GM18520 (cell line): ENCODE measurements at regions not wholly inside any gene's neighbourhood (a gene's known extent, or its start where the extent isn't known, plus 50 kb on each side); places are given as distances from the start of the nearest gene placed in this dataset.
"Not testable (repeated sequence)": the region's sequence is repeated elsewhere in the genome, so short reads cannot be mapped to it uniquely, and the experiment has no call there.

Experiments
- ATAC-seq: cut with Tn5 transposase; IDR thresholded peaks from one replicate; pipeline ENCODE4 v1.9.1; 2021; ENCODE audit not compliant: unreplicated experiment

DNA sequence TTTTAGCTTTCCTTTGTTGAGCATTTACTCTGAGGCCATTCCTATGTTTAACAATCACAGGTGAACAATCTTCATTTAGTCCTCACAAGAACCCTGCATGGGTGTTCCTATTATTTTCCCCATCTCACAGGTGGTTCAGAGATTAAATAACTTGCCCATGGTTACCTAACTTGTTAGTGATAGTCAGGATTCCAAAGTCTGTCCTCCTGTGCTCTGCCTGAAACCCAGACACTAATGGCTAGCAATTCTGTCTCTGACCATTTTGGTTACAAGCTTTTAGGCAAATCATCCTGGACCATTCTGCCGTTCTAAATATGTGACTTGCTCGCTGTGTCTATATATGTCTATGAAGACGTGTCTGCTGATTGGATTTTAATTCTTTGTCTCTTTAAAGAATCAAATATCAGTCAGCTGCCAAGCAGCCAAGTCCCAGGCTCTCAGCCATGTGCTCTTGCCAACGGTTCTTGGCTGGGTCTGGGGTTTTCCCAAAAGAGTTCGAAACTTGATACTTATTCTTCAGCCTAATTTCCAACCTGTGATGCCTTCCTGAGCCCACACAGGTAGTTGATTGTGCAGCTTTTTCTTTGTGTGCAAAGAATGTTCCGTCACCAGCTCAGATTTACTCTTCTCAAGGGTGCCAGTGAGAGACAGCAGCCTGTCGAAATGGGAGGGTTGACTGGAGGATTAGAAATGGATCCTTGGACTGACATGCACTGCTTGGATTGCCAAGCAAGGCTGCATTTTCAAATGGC lies 121.7 kb downstream of the NREP start:
- ATAC-seq = no peak

DNA sequence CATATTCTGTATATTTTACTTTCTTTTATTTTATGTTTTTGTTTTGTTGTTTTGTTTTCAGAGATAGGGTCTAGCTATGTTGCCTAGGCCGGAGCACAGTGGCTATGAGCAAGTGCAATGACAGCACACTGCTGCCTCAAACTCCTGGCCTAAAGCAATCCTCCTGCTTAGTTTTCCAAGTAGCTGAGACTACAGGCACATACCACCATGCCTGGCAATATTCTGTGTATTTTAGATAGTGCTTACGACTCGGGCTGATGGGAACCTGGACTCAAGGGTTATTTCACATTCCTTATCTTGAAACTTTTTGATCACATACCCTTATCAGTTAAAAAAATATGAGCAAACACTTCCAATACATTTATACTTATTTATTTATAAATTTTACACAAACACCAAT lies 119.0 kb upstream of the STARD4 start:
- no peak for ATAC-seq

DNA sequence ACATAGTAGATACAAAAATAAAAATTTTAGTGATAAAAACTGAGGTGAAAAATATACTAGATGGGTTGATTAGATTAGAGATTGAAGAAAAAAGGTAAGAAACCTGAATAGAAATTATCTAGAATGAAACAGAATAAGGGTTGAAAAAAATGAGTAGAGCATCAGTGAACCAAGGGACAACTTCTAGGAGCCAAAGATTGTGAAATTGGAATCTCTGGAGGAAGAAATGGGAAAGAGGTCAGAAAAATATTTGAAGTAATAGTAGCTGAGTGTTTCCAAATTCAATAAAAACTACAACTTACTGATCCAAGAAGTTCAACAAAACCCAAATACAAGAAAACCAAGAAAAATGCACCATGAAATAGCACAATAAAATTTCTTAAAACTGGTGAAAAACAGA lies 116.6 kb upstream of the STARD4 start:
- ATAC-seq = no peak

DNA sequence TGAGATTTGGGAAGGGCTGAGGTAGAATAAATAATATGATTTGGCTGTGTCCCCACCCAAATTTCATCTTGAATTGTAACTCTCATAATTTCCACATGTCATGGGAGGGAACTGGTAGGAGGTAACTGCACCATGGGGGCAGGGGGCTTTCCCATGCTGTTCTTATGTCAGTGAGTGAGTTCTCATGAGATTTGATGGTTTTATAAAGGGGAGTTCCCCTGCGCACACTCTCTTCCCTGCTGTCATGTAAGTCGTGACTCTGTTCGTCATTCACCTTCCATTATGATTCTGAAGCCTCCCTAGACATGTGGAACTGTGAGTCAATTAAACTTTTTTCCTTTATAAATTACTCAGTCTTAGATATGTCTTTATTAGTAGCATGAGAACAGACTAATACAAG lies 115.5 kb upstream of the STARD4 start:
- ATAC-seq = no peak

DNA sequence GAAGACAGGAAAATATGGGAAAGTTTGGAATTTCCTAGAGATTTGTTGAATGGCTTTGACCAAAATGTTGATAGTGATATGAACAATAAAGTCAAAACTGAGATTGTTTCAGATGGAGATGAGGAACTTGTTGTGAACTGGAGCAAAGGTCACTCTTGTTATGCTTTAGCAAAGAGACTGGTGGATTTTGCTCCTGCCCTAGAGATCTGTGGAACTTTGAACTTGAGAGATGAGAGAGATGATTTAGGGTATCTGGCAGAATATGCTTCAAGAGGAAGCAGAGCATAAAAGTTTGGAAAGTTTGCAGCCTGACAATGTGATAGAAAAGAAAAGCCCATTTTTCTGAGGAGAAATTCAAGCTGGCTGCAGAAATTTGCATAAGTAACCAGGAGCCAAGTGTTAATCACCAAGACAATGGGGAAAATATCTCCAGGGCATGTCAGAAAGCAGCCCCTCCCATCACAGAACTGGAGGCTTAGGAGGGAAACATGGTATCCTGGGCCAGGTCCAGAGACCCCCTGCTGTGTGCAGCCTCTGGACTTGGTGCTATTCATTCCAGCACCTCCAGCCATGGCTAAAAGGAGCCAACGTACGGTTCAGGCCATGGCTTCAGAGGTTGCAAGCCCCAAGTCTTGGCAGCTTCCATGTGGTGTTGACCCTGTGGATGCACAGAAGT lies 114.3 kb upstream of the STARD4 start:
- no peak for ATAC-seq

DNA sequence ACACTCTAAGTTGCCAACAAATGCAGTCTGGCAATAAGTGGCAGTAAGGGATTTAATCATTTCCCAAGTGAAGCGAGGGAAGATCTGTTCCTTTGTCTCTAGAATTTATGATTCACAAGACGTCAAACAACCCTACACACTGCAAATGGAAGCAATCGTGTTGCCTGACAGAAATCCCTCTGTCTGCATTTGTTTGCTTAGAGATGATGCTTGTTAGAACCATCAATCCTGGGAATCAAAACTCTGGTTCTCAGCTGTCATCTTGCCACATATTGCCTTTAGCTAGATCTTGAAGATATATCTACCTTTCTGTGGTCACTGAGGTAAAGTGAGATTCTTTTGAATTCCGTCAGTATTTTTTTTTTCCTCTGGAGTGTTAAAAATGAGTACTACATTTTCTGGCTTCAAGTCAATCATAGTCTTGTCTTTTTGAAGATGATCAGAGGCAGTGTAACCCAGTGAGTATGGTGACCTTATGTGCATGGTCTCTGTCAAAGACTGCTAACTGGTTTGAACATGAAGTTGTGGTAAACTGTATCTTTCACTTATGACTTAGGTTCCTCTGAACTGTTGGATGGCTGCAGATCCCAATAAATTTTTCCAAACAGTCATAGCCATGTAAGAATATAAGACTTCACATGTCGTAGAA lies 106.4 kb upstream of the STARD4 start:
- ATAC-seq = no peak

DNA sequence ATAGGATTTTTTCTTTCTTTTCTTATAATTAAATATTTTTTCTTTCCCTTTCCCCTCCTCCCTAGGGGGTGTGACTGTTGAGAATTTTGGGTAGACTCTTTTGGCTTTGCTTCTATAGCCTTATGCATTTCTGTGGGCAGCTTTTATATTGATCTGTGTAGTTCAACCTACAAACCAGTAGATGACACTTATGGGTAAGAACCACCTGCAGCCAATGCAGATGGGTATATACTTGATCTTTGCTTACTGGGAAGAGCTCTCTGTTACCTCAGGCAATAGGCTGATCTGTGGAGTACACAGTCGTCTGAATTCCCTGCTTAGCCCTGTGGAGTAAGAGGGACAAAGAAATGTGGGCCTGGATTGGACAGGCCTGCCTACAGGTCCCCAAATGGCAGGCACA lies 102.7 kb upstream of the STARD4 start:
- no peak for ATAC-seq

DNA sequence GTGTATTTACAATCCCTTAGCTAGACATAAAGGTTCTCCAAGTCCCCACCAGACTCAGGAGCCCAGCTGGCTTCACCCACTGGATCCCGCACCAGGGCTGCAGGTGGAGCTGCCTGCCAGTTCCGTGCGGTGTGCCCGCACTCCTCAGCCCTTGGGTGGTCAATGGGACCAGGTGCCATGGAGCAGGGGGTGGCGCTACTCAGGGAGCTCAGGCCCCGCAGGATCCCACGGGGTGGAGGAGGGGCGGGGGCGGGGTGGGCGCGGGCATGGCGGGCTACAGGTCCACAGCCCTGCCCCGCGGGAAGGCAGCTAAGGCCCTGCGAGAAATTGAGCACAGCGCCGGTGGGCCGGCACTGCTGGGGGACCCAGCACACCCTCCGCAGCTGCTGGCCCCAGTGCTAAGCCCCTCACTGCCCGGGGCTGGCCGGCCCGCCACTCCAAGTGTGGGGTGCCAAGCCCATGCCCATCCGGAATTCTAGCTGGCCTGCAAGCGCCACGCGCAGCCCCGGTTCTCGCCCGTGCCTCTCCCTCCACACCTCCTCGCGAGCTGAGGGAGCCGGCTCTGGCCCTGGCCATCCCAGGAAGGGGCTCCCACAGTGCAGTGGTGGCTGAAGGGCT lies 99.8 kb upstream of the STARD4 start:
- not testable (repeated sequence) for ATAC-seq

DNA sequence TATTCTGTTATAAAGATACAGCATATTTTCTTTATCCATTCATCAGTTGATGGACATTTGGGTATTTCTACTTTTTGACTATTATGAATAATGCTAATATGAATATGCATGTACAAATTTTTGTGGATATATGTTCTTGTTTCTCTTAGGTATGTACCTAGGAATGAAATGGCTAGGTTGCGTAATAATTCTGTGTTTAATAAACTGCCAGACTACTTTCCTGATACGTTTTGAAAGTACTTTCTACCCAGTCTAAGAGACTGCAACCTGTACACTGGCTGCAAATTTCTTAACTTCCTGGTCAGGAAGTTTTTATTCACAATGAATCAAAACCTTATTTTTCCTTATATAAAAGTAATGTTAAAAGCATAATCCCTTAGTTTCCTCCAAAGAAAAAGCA lies 93.9 kb upstream of the STARD4 start:
- no peak for ATAC-seq

DNA sequence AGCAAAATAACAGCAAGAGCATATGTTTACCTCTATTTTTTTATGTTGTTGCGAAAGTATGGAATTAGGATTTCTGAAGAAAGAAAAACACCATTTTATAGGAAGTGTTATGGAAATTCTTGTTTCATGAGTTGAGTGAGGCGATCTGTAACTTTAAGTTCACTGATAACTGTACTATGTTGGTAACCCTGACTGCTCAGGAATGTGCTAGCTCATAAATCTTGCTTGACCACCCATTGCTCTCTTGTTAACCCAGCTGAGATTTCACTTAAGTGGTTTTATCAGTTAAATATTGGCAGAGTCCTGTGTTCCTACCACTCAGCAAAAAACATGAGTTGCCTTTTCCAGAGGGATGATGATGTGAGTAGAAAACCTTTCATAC lies 91.1 kb upstream of the STARD4 start:
- no peak for ATAC-seq

DNA sequence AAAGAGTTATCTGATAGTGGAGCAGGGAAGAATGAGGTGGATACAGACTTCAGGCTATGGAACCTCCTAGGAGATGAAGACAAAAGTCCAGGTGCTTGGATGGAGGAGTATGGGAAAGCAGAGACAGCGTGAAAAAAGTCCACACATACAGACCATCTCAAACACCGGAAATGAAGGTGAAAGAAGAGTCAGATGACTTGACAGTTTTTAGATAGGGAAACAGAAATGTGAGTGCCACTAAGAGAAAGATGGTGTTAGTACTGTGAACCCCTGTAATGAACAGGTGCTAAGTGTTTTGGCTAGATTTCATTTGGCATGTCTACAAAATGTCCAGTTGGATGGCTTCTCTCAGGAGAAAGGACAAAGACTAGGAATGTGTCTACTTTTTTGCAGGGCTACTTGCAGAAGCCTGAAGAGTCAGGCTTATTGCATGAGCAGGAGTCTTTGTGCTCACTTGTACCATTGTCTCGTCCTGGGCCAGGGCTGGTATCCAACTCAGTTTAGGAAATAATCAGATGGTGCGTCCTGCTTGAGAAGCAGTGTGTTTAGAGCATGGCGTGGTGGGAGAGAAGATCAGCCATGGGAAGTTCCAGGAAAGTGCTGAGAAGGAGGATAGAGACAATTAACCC lies 90.6 kb upstream of the STARD4 start:
- ATAC-seq = no peak

DNA sequence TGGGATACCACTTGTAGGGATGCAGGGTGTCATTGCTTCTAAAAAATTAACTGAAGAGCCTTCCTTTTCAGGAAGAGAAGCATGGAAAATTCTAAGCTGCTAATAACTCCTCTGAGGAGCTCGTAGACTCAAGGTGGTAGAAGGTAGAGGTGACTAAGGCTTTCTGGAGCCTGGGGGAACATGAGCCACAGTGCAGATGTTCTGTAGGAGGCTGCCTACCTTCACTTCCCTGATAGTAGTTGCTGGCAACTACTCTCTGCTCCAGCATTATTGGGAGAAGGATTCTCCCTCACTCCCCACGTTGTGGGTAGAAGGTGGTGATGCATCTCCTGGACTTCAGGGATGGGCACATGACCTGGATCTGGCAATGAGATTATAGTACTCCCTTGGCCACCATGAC lies 86.7 kb upstream of the STARD4 start:
- ATAC-seq = no peak

DNA sequence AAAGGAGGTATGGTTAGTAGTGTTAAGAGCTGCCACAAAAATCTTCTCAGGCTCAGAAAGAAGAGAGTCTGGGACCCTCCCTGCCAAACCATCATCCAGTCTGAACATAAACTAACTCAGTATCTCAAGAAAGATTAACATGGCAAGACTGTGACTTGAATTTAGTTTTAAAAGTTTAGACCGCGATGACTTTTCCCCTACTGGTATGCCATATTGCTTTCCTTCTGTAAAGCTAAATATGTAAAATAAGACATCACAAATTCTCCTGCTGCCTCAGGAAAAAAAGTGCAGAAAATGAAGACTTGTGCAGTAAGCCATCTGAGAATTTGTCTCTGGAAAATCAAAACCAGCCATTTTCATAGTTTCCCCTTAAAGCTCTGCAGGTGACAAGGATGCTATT lies 85.2 kb upstream of the STARD4 start:
- ATAC-seq = no peak

DNA sequence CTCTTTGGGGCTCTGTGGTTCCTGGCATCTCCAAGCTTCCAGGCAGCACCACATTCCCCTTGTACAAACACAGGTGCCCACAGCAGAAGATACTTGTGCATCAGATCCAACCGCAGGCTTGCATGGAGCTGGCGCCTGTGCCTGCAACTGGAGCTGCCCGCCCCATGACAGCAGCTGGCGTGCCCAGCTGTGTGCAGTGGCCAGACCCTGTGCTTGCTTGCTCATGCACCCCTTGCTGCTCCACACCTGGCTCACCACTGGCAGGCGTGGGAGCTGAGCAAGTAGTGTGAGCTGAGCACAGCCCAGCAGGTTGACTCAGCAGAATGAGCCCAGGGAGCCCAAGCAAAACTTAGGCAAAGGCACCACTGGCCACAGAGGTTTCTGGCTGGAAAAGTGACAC lies 84.4 kb upstream of the STARD4 start:
- ATAC-seq = no peak

DNA sequence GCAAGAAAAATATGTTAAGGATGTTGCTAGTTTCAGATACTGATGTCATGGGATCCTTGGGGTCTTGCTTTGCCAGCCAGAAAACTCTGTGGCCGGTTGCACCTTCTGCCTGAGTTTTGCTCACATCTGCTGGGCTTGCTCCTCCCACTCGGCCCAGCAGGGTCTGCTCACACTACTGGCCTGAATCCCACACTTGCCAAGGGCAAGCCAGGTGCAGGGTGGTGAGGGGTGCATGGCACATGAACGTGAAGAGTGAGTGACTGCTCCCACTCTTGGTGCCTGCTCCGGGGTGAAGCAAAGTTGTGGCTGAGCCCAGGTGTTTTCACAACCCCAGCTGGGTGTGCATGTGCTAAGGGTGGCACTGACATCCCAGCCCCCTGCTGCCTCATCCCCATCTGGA lies 83.1 kb upstream of the STARD4 start:
- ATAC-seq = no peak

DNA sequence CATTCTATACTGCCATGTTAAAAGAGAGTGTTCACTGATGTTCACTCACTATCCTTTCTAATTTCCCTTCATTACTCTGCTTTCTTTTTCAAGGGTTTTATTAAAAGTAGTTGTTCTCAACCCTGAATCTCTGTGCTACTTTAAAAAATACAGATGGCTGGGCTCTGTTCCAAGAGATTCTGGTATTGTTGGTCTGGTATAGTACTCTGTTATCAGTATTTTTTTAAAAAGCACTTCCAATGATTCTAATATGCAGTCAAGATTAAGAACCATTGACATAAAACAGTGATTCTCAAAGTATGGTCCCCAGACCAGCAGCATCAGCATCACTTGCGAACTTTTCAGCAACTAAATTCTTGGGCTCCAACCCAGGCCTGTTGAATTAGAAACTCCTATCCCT lies 77.0 kb upstream of the STARD4 start:
- ATAC-seq = no peak

DNA sequence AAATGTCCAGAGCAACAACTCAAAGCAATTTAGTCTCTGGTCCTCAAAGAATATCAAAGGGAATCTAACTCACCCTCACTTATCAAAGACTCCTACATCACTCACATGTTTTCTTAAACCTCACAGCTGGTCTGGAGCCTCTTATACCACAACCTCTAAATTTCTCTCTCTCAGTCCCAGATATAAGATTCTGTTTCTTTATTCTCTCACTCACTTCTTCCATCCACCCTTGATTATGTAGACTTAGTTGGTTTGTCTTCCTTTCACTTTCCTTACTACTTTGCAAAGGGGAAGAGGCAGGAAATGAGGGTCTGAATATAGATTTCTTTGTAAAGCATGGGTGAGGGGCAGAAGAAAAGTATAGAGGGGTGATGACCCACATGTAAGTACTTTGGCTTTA lies 75.4 kb upstream of the STARD4 start:
- no peak for ATAC-seq

DNA sequence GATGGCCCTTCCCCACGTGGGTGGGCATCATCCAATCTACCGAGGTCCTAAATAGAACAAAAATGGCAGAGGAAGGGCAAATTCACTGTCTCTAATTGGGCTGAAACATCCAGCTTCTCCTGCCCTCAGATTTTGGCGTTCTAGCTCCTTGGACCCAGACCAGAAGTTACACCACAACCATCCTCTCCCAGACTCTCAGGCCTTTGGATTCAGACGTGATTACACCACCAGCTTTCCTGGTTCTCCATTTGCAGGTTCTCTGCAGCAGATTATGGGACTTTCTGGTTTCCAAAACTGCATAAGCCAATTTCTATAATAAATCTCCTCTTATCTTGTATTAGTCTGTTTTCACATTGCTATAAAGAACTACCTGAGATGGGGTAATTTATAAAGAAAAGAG lies 73.6 kb upstream of the STARD4 start:
- ATAC-seq = no peak

DNA sequence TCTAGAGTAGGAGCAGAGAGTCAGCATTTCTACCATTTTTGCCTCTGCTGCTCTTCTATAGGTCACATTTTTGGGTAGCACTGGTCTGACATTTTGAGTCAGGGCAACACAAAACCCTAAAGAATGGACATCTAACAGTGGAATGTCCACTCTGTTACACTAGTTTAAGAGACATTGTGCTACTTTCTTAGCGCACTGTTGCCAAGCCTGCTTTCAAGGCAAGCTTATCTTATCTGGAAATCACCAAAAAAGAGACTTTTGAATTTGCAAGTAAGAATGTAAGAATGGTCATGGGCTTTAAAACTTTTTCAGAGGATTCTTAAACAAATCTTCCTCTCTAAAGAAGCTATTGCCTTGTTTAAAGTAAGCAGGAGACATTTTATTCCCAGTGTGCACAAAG lies 73.0 kb upstream of the STARD4 start:
- no peak for ATAC-seq

DNA sequence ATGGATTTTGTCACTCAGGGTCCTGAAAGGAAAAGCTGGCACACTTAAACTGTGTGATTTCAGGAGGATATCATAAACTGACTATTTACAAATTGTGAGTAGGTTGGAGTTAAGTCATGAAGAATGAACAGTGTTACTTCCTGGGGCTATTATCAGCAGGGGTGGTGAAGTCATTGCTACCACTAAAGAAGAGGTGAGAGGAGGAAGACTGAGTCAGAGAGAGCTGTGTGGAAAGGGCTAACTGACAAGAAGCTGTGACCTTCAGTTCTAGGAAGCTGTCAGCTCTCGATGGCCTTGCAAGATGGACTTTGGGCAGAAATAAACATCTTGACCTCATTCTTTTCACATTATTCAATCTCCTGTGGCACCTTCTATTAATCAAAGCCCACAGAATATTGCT lies 72.3 kb upstream of the STARD4 start:
- peak; percentile 85 for ATAC-seq

DNA sequence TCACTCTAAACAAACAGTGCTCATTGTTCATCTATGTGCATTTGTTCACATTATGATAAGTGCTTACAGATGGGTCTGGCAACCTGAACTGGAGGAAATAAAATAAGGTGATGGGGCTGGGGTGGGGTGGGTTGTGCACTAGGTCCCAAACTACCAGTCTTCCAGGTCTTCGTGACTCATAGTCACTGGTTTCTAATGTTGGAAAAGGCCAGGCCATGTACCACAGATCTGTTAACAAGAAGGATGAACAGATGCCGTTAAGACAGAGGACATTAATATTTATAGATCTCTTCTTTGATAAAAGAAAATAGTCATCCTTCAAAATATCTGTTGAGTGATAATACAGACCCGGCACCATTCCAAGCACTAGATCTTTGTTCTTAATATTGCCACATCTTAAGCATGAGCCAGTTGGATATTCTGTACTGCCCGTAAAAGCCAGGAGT lies 71.4 kb upstream of the STARD4 start:
- ATAC-seq = no peak
